Activated naive CD4-positive, alpha-beta T cell treated with anti-CD3 and anti-CD28 coated beads, Interleukin-2, amount 10 ng/mL, durations not matched to agents 7 days and 5 days (primary cell): ENCODE measurements at regions not wholly inside any gene's neighbourhood (a gene's known extent, or its start where the extent isn't known, plus 50 kb on each side); places are given as distances from the start of the nearest gene placed in this dataset.

ENCODE experiments used
- CTCF ChIA-PET: fragments of 350-600 bp; sonication (Branson Sonifier 250); formaldehyde crosslinking; loops from one replicate; lab custom pipeline; 2021; ENCODE audit warnings: antibody characterized with exemption; lab: Charles Lee
- DNase-seq: peaks from one replicate; pipeline ENCODE4 v3.0.0-alpha.2; 2020
- H3K27ac Mint-ChIP-seq: one replicate; pipeline ENCODE4 v1.8.0; 2021; ENCODE audit warnings: mild to moderate bottlenecking, moderate library complexity, mixed read lengths
- H3K27me3 Mint-ChIP-seq: one replicate; pipeline ENCODE4 v1.8.0; 2021; ENCODE audit warnings: mild to moderate bottlenecking, mixed read lengths
- H3K36me3 Mint-ChIP-seq: one replicate; pipeline ENCODE4 v1.8.0; 2021; ENCODE audit warnings: mixed read lengths
- H3K4me1 Mint-ChIP-seq: one replicate; pipeline ENCODE4 v1.8.0; 2021; ENCODE audit warnings: mixed read lengths
- H3K4me3 Mint-ChIP-seq: one replicate; pipeline ENCODE4 v1.8.0; 2021; ENCODE audit warnings: mild to moderate bottlenecking, moderate library complexity, mixed read lengths
- H3K9me3 Mint-ChIP-seq: one replicate; pipeline ENCODE4 v1.8.0; 2021; ENCODE audit warnings: mixed read lengths

DNA sequence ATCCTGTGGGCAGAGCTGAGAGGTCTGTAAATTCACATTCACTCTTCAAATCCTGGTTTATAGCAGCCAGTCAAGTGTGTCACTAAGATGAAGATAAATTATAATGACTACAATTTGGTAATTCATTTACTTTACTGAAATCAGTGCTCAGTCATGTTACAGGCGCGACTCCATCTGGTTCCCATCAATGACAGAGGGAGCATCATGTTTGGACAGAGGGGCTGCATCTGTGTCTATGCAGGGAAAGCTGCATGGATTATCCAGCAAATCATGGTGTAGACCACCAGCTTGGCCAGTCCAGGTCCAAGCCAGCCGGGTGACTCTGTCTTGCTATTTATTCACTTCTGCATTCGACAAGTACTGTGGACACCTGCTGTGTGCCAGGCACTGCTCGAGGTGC, 214.1 kb upstream of the ZNF32 start:
- Mint-ChIP-seq H3K4me3 (no peak overlapping the region), H3K4me1 (peaks cover 3% of the 10 kb centered on the region), H3K27ac (no peak overlapping the region), H3K36me3 (no peaks in the 10 kb centered on the region), H3K27me3 (peaks cover 9% of the 10 kb centered on the region), H3K9me3 (no peaks in the 10 kb centered on the region)
- DNase-seq = no peak
- CTCF ChIA-PET = no interaction called here

DNA sequence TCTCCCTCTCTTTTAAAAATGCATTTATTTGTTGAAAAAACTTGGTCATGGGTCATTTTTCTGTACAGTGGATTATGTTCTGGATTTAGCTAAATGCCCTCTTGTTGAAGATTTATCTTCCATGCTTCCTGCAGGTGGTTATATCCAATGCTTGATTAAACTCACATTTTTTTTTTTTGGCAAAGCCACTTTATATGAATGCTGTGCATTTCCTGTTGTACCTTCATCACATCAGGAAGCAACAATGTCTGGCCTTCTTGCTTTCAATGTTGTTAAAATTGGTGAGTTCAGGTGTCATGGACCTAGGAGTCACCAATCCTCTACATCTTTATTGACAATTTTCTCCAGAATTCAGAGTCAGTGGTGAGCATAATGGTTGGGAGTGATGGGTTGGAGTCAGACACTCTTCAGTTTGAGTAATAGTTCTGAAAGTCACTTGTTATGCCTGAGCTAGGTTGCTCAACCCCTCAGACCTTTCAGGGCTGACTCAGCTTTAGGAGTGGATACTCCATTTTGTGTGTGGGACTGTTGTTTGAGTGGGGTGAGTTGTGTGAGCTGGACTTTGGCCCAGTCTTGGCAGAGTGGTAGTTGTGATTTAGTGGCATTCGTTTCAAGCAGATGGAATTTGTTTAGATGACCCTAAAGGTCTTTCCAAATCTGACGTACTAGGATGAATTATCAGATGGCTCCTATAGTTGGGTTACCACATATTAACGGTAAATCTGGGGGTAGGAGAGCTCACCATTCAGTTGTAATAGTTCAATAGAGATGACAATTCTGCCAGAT, 213.5 kb upstream of the ZNF32 start:
- no peak overlapping the region for H3K4me3 Mint-ChIP-seq
- peaks cover 9% of the 10 kb centered on the region for H3K27me3 Mint-ChIP-seq
- no peaks in the 10 kb centered on the region for H3K9me3 Mint-ChIP-seq
- CTCF ChIA-PET = no interaction called here
- H3K4me1 Mint-ChIP-seq = peaks cover 3% of the 10 kb centered on the region
- no peaks in the 10 kb centered on the region for H3K36me3 Mint-ChIP-seq
- no peak overlapping the region for H3K27ac Mint-ChIP-seq
- no peak for DNase-seq

GRCh38 chr10:43859016-43859525, 210.4 kb upstream of the ZNF32 start:
- no peak overlapping the region for H3K4me3 Mint-ChIP-seq
- peaks cover 3% of the 10 kb centered on the region for H3K4me1 Mint-ChIP-seq
- H3K9me3 Mint-ChIP-seq = no peaks in the 10 kb centered on the region
- no peak overlapping the region for H3K27ac Mint-ChIP-seq
- CTCF ChIA-PET = no interaction called here
- no peaks in the 10 kb centered on the region for H3K27me3 Mint-ChIP-seq
- no peak for DNase-seq
- no peaks in the 10 kb centered on the region for H3K36me3 Mint-ChIP-seq

DNA sequence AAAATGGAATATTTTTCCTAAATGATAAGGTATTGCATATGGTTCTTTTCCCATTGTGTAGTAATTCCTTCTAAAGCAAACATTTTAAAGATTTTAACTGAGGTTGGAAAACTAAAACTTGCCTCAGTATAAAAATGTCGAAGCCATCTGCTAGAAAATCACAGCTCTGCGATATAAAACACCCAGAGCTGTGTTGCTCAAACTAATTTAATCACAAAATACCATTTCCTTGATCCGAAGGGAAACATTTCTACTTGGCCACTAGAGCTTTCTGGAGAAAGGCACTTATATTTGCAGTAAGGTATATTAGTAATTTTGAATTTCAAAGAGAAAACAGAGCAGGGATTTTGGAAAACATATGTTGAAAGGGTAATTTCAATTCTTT, 209.2 kb upstream of the ZNF32 start:
- CTCF ChIA-PET = no interaction called here
- peaks cover 3% of the 10 kb centered on the region for H3K4me1 Mint-ChIP-seq
- no peak overlapping the region for H3K4me3 Mint-ChIP-seq
- no peaks in the 10 kb centered on the region for H3K36me3 Mint-ChIP-seq
- no peak for DNase-seq
- no peaks in the 10 kb centered on the region for H3K9me3 Mint-ChIP-seq
- peaks cover 3% of the 10 kb centered on the region for H3K27me3 Mint-ChIP-seq
- H3K27ac Mint-ChIP-seq = no peak overlapping the region

DNA sequence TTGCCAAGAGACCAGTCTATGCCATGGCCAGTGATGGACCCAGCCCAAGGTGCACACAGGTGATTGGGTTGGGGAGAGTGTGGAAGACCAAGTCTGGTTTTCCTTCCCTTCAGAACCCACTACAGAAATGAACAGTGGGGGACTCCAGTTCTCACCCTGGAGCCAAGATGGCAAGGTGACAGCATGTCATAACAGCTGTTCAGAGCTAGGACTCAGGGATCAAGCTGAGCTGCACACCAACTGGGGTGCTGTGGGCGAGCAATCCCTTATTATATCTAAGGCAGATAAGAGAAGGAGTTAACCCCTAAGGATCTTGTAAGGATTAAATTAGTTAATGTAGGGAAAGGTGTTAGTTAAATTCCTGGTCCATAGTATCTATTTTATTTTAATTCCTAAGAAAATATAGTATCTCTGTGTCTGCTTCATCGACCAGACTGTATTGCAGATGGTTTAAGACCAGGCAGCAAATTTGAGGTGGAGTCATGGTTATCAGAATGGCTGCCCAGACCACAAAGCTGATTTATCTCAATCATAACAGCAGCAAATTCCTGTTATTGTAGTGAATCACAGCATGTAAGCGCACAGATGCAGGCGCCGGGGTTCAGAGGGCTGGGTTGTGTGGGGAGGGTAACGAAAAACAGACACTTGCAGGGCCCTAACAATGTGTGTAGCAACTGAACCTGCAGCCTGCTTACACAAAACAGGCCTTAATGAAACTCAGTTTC, 208.7 kb upstream of the ZNF32 start:
- CTCF ChIA-PET = no interaction called here
- no peak overlapping the region for H3K4me3 Mint-ChIP-seq
- no peaks in the 10 kb centered on the region for H3K36me3 Mint-ChIP-seq
- H3K9me3 Mint-ChIP-seq = no peaks in the 10 kb centered on the region
- H3K27me3 Mint-ChIP-seq = peaks cover 5% of the 10 kb centered on the region
- no peak overlapping the region for H3K27ac Mint-ChIP-seq
- DNase-seq = no peak
- H3K4me1 Mint-ChIP-seq = peaks cover 3% of the 10 kb centered on the region

- Mint-ChIP-seq H3K9me3 (no peaks in the 10 kb centered on the region), H3K27me3 (peaks cover 5% of the 10 kb centered on the region), H3K27ac (no peak overlapping the region), H3K4me3 (no peak overlapping the region), H3K36me3 (no peaks in the 10 kb centered on the region), H3K4me1 (no peaks in the 10 kb centered on the region)
- CTCF ChIA-PET = no interaction called here
- DNase-seq = no peak
Observed at GRCh38 chr10:43856299-43856698, 207.6 kb upstream of the ZNF32 start.

DNA sequence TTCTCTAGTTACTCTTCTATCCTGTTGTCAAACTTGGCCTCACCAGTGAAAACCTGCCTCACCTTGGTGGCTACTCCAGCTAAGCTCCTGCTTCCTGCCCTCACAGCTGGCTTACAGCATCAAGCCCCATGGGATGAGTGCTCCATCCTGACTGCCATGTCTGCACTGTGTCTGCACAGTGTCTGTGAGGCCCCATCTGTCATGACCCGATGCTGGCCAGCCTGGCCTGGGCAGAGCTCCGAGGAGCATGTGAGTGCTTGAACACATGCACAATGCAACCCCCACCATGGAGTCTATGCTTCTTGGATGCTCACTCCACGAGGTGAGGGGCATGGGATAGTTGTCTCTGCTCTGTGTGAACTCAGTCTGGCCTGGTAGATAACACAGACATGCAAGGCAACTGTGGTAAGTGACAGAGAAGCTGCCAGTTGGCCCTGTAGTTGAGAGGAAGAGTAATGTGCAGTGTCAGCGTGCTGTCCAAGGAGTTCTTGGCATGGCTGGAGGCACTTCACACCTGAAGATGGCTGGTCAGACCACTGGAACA, 207.1 kb upstream of the ZNF32 start:
- CTCF ChIA-PET = no interaction called here
- Mint-ChIP-seq H3K9me3 (no peaks in the 10 kb centered on the region), H3K36me3 (no peaks in the 10 kb centered on the region), H3K4me3 (no peak overlapping the region), H3K27ac (no peak overlapping the region), H3K4me1 (no peaks in the 10 kb centered on the region), H3K27me3 (peaks cover 5% of the 10 kb centered on the region)
- no peak for DNase-seq

DNA sequence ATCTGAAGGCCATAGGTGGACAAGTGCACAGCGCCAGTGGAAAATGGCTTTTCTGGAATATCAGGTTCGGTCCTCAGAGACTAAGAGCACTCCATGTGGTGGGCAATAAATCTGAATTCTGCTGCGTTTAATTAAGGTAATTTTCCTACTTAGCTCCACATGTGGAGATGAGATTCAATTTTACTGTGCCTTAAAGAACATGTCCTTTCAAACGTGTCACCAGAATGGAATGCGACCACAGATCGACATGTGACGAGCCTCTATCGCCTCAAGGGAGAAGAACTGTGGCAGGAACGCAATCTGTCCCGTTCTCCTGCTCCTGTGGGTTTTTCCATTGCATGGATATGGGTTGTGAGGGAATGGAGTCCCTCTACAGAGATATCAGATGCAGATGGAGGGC, 205.3 kb upstream of the ZNF32 start:
- CTCF ChIA-PET = no interaction called here
- no peak for DNase-seq
- H3K9me3 Mint-ChIP-seq = no peaks in the 10 kb centered on the region
- no peak overlapping the region for H3K4me3 Mint-ChIP-seq
- H3K27me3 Mint-ChIP-seq = peaks cover 5% of the 10 kb centered on the region
- H3K4me1 Mint-ChIP-seq = no peaks in the 10 kb centered on the region
- H3K27ac Mint-ChIP-seq = no peak overlapping the region
- no peaks in the 10 kb centered on the region for H3K36me3 Mint-ChIP-seq

DNA sequence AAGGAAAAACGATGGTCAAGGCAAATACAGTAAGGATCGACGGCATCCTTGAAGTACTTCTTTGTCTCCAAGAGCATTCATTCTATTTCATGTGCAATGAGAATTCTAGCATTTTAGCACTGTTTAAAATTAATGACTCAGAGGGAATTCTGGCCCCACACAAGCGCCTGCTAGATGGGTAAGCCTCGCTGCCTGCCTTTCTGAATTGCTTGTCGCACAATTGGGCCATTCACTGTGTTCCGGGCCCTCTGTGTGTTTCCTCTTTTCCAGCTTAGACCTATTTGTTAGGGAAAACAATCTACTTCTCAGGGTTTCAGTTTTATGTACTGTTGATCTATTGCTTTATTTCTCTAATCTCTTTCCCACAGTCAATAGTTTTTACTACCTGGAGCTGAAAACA, 204.7 kb upstream of the ZNF32 start:
- no peak overlapping the region for H3K27ac Mint-ChIP-seq
- CTCF ChIA-PET = no interaction called here

GRCh38 chr10:43852644-43853214, 204.0 kb upstream of the ZNF32 start:
- H3K27me3 Mint-ChIP-seq = peaks cover 5% of the 10 kb centered on the region
- no peak for DNase-seq

More for the DNA sequence above, 204.7 kb upstream of the ZNF32 start:
- Mint-ChIP-seq H3K27me3 (peaks cover 5% of the 10 kb centered on the region), H3K4me3 (no peak overlapping the region), H3K9me3 (no peaks in the 10 kb centered on the region), H3K36me3 (no peaks in the 10 kb centered on the region), H3K4me1 (no peaks in the 10 kb centered on the region)
- DNase-seq = no peak

GRCh38 chr10:43852149-43852548, 203.5 kb upstream of the ZNF32 start:
- Mint-ChIP-seq H3K4me1 (peaks cover 6% of the 10 kb centered on the region), H3K36me3 (no peaks in the 10 kb centered on the region), H3K27me3 (peaks cover 5% of the 10 kb centered on the region), H3K9me3 (no peaks in the 10 kb centered on the region), H3K27ac (no peak overlapping the region), H3K4me3 (no peak overlapping the region)
- DNase-seq = no peak
- CTCF ChIA-PET = no interaction called here

More at GRCh38 chr10:43852644-43853214, 204.0 kb upstream of the ZNF32 start:
- Mint-ChIP-seq H3K27ac (no peak overlapping the region), H3K4me3 (no peak overlapping the region), H3K36me3 (no peaks in the 10 kb centered on the region), H3K4me1 (peaks cover under 1% of the 10 kb centered on the region), H3K9me3 (no peaks in the 10 kb centered on the region)
- CTCF ChIA-PET = no interaction called here

- H3K4me3 Mint-ChIP-seq = no peak overlapping the region
- peaks cover 17% of the 10 kb centered on the region for H3K4me1 Mint-ChIP-seq
- CTCF ChIA-PET = interaction anchor here (0.6 to 1.0 kb wide), 2 partner anchors 161 to 389 kb away, joined by 3 read pairs; no protein-coding TSS in a partner anchor
- no peak overlapping the region for H3K27ac Mint-ChIP-seq
- DNase-seq = no peak
- H3K36me3 Mint-ChIP-seq = no peaks in the 10 kb centered on the region
- H3K27me3 Mint-ChIP-seq = peaks cover 5% of the 10 kb centered on the region
- H3K9me3 Mint-ChIP-seq = no peaks in the 10 kb centered on the region
Observed at GRCh38 chr10:43851030-43851429, 202.3 kb upstream of the ZNF32 start.

DNA sequence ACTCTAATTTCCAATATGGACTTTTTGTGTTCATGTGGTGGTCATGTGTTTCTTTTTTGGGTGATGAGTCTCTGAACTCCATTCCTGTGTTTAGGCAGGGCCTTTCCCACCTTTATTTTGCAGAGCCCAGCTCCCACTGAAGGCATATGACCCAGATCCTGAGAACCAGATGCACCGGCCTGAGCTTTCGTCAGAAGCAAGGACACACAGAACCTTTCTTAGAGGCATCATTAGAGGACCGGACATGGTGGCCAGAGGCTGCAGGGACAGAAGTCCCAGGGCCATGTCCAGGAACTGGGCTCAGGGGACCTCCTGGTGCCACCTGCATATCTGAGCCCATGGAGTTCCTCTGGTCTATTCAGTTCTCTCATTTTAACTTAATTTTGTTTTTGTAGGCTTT, 200.9 kb upstream of the ZNF32 start:
- H3K36me3 Mint-ChIP-seq = no peaks in the 10 kb centered on the region
- peaks cover 29% of the 10 kb centered on the region for H3K4me1 Mint-ChIP-seq
- H3K27me3 Mint-ChIP-seq = peaks cover 5% of the 10 kb centered on the region
- no peak overlapping the region for H3K4me3 Mint-ChIP-seq
- no peak overlapping the region for H3K27ac Mint-ChIP-seq
- CTCF ChIA-PET = no interaction called here
- H3K9me3 Mint-ChIP-seq = no peaks in the 10 kb centered on the region
- DNase-seq = no peak

GRCh38 chr10:43846968-43847367, 198.3 kb upstream of the ZNF32 start:
- Mint-ChIP-seq H3K4me3 (no peak overlapping the region), H3K9me3 (no peaks in the 10 kb centered on the region), H3K27ac (no peak overlapping the region), H3K27me3 (peaks cover 6% of the 10 kb centered on the region), H3K4me1 (peaks cover 29% of the 10 kb centered on the region), H3K36me3 (no peaks in the 10 kb centered on the region)
- CTCF ChIA-PET = interaction anchor here (1.7 kb wide), 1 partner anchor 157 kb away, joined by 6 read pairs; no protein-coding TSS in a partner anchor
- no peak for DNase-seq
